HL-60/S4 treated with phorbol 12-myristate 13-acetate at 8.2 ng/mL for 4 days and 3 days (cell line): ENCODE measurements at regions not wholly inside any gene's neighbourhood (a gene's known extent, or its start where the extent isn't known, plus 50 kb on each side); places are given as distances from the start of the nearest gene placed in this dataset.

ENCODE experiments used
- in situ Hi-C: fragments of 300-500 bp; cut with MboI; formaldehyde crosslinking; loops from 2 replicates; pipeline ENCODE4 v1.15.0; 2022; ENCODE audit warnings: low sequenced_read_pairs

GRCh38 chr1:34686531-34686930 lies 68.3 kb upstream of the GJB5 start:
- in situ Hi-C loops = no loop called here

GRCh38 chr1:34688006-34688741 lies 66.7 kb upstream of the GJB5 start:
- in situ Hi-C loops = no loop called here

- in situ Hi-C loops = no loop called here
Observed at GRCh38 chr1:34690269-34690668, 64.6 kb upstream of the GJB5 start.

- in situ Hi-C loops = no loop called here
Observed at GRCh38 chr1:34693081-34693480, 61.8 kb upstream of the GJB5 start.

GRCh38 chr1:34694383-34694782 lies 60.5 kb upstream of the GJB5 start:
- in situ Hi-C loops = no loop called here

GRCh38 chr1:34695580-34695979 lies 59.3 kb upstream of the GJB5 start:
- in situ Hi-C loops = no loop called here

GRCh38 chr1:34696230-34696629 lies 58.6 kb upstream of the GJB5 start:
- in situ Hi-C loops = no loop called here

GRCh38 chr1:34696981-34697380 lies 57.9 kb upstream of the GJB5 start:
- in situ Hi-C loops = no loop called here

GRCh38 chr1:34697818-34698217 lies 57.0 kb upstream of the GJB5 start:
- in situ Hi-C loops = no loop called here

- in situ Hi-C loops = no loop called here
Observed at GRCh38 chr1:34701326-34702060, 53.4 kb upstream of the GJB5 start.
